ENCODE measurements at regions not wholly inside any gene's neighbourhood (a gene's known extent, or its start where the extent isn't known, plus 50 kb on each side); places are given as distances from the start of the nearest gene placed in this dataset.

GRCh38 chr4:123893011-123893981 lies 496.7 kb downstream of the SPRY1 start:
- DNase-seq, result no peak

DNA sequence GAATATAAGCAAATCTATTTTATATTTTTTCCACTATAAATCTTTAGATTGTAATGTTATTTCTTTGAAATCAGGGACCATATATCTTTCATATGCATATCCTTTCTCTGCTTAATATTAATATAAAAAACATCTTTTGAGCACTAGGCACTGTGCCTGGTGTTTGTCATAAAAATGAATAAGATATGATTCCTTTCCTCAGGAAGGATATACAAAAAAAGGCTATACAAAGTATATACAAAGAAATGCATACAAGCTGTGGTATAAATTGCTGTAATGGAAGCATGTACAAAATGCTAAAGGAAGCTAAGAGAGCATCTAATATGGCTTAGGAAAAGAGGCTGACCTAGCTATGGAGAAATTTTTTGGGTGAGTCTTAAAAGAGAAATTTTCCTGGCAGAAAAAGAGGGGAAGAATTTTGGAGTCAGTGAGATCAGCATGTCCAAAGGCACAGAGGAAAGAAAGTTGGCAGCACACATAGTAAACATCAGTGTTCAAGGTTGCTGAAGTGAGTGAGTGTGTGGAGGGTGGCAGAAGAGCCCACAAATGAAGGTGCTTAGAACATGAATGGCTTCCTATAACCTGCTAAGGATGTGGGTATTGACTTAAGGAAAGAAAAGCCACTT lies 500.0 kb downstream of the SPRY1 start:
- DNase-seq, result no peak

GRCh38 chr4:123898946-123899666 lies 502.5 kb downstream of the SPRY1 start:
- no peak for DNase-seq

DNA sequence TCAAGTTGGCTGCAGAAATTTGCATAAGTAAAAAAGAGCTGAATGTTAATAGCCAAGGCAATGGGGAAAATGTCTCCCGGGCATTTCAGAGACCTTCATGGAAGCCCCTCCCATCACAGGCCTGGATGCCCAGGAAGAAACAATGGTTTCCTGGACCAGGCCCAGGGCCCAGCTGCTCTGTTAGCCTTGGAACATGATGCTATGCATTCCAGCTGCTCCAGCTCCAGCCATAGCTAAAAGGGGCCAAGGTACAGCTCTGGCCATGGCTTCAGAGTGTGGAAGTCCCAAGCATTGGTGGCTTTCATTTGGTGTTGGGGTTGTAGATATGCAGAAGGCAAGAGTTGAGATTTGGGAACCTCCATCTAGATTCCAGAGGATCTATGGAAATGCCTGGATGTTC lies 508.3 kb downstream of the SPRY1 start:
- DNase-seq, result no peak

- no peak for DNase-seq
These were observed 517.0 kb downstream of the SPRY1 start for GRCh38 chr4:123913598-123913997.

DNA sequence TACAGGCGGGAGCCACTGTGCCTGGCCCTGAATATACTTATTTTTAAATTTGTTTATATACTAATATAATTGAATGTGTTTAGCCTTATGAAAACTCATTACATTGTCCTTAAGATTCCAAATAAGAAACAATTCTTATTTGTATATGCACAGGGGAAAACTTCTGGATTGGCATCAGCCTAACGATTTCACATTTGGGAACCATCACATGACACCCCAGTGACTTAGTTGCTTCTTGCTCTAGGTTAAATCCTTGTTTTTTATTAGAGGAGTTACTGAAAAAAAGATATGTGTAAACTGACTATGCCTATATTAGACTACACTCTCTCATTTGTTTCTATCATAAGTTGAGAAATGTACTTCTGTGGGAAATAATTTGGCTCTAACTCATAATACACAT lies 520.2 kb downstream of the SPRY1 start:
- DNase-seq, result no peak

DNA sequence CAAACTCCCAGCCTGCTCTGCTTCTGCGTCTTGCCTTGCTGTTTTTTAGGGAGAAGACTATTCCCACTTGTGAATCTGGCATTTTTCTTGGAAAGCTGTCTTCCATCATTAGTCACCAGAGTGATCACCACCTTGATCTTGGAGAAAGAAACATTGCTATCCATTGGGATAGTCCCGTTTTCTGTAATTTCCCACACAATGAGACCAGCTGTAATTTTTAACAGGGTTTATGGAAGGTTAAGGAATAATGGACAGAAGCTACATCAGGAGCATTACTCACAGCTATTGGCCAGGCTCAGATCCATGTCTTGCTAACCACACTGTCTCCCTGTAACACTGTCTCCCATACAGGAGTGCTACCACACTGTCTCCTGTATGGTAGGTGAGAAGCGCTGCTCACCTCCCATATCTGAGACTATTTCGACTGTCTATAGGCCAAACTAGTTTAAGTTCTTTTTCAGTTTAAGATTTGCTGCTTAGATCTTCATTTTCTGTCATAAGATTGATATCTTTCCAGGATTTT lies 523.0 kb downstream of the SPRY1 start:
- DNase-seq, result no peak

DNA sequence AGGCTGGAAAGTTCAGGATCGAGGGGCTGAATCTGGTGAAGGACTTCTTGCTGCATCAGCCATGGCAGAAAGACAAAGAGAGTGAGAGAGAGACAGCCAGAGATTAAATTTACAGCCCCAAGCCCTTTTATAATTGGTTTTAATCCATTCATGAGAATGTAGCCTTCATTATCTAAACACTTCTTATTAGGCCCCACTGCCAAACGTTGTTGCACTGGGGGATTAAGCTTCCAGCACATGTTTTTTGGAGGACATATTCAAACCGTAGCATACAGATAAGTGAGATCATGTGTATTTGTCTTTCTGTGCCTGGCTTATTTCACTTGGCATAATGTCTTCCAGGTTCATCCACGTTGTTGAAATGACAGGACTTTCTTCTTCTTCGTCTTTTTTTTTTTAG lies 524.7 kb downstream of the SPRY1 start:
- no peak for DNase-seq

GRCh38 chr4:123922847-123923246 lies 526.3 kb downstream of the SPRY1 start:
- DNase-seq, result no peak

- DNase-seq, result no peak
These were observed 527.9 kb downstream of the SPRY1 start for GRCh38 chr4:123924536-123924935.

- DNase-seq, result no peak
These were observed 533.0 kb downstream of the SPRY1 start for GRCh38 chr4:123929565-123929964.

DNA sequence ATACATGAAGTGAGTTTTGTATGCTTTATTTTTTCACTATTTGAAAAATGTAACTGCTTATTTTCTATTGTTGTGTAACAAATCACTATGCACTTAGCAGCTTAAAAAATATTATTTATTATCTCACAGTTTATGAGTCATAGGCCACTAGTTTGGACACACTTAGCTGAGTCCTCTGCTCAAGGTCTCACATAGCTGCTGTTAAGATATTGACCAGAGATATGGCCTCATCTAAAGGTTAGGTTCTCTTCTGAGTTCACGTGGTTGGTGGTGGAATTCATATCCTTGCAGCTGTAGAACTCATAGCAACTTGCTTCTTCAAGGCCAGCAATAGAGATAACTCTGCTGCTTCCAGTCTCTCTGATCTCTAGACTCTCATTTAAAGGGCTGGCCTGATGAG lies 534.4 kb downstream of the SPRY1 start:
- DNase-seq, result no peak

DNA sequence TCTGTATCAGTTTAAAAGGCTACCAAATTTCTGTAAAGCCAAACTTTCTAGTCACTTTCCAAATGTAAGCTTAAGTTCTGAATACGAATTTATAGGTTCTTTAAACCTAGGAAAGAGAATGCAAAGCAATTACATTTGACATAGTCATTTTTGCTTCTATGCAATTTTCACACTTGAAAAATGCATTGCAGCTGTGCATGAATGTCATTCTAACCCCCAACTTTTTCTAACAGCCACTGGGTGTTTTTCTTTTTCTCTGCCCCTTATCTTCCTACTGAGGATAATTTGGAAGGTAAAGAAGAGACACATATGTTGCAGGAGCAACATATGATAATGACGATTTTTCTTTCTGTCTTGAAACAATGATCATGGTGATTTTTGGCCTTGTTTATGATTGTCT lies 537.5 kb downstream of the SPRY1 start:
- DNase-seq, result no peak

DNA sequence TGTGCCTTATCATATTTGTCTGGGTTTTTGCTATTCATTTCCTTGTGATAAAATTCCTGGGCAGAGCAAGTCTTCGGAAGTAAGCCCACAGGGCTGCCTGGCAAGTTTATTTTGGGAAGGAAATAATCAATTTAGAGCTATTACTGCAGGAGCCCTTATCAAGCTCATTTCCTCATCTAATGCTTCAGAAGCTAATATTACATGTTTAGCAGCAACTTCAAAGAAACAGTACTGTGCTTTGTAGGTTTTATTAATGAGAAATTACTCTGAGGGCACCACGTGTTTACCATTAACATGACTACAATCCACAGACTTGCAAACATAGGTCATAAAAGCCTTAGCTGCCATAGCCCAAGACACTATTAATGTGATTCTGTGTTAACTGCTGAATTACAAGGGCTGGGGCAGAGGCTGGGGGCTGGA lies 540.0 kb downstream of the SPRY1 start:
- DNase-seq, result no peak

DNA sequence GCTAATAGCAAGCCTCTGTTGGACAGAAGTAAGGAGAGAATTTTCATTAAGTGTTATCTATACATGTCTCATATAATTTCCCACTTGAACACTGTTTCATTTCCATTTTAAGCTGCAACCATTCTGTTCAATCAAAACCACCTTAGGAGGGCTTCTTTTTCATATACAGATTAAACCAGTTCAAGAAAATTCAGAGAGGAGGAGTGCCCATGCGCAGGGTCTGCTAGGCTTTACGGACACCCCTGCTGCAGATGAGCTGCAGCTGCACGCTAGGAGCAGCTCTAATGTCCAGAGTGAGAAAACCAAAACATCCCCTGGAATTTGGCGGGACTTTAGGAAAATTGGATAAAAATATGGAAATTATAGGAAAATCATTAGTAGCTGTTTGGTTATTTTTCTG lies 541.0 kb downstream of the SPRY1 start:
- no peak for DNase-seq

- DNase-seq, result no peak
These were observed 543.0 kb downstream of the SPRY1 start for GRCh38 chr4:123939621-123940020.

- DNase-seq, result no peak
These were observed 544.0 kb downstream of the SPRY1 start for GRCh38 chr4:123940604-123941003.

GRCh38 chr4:123941306-123941705 lies 544.7 kb downstream of the SPRY1 start:
- DNase-seq, result no peak

- DNase-seq, result no peak
These were observed 547.4 kb downstream of the SPRY1 start for GRCh38 chr4:123943976-123944375.

GRCh38 chr4:123945301-123945700 lies 548.7 kb downstream of the SPRY1 start:
- DNase-seq, result no peak

GRCh38 chr4:123950530-123950929 lies 553.9 kb downstream of the SPRY1 start:
- DNase-seq, result no peak

DNA sequence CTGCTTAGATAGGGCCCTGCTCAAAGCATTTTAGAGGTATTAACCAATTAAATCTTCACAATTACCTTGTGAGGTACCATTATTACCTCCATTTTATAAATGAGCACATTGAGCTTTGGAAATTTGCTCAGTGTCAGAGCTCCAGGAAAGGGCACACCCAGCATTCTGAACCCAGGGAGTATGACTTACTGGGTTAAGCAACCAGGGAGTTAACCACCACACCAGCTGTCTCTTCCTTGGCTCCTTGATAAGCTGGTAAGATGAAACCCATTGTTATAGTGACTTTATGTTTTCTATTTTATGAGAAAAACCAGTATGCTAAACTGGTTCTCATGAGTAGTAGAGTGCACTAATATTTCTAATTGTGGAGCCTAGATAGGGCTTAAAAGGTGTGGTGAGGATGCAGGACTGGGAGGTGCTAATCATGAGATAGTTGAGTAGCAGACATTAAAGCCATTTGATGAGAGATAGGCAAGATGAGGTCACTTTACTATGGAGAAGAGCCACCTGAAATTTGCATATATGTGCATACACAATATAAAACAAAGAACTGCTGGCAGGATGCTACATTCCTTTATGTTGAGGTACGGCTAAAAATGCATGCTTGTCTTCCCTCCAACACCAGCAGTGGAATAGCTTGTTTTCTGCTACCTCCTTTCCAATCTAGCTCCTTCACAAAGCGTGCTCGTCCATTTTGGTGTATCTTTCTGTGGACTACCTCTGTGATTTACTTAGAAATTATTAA lies 556.1 kb downstream of the SPRY1 start:
- no peak for DNase-seq

DNA sequence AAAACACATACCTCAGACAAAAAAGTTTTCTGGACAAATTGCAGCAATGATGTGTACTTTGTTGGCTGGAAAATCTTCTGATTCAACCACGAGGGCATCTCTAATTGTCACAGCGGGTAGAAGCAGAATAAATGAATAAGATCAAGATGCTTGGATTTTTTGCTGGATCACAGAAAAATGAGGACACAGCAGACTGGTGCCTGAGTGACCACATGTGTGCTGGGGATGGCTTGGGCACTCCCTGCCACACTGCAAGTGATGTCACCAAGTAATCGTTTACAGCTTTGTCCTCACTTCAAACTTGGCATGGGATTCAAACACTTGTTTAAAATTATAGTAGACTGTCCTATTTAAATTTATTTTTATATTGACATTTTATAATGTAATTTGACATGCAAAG lies 557.0 kb downstream of the SPRY1 start:
- DNase-seq, result no peak
